Limb (tissue), 2 donors: ENCODE measurements at regions not wholly inside any gene's neighbourhood (a gene's known extent, or its start where the extent isn't known, plus 50 kb on each side); places are given as distances from the start of the nearest gene placed in this dataset.
"Not testable (repeated sequence)": the region's sequence is repeated elsewhere in the genome, so short reads cannot be mapped to it uniquely, and the experiment has no call there.

Experiments
- DNase-seq, 2 donors: peaks; one replicate each; pipeline ENCODE4 v3.0.0-alpha.2; 2016; ENCODE audit errors: extremely low spot score in 2 of 2

GRCh38 chr6:135605278-135605790, 107.8 kb upstream of the AHI1 start:
- no peak for DNase-seq

- DNase-seq: no peak
Observed at GRCh38 chr6:135606392-135606791, 108.9 kb upstream of the AHI1 start.

DNA sequence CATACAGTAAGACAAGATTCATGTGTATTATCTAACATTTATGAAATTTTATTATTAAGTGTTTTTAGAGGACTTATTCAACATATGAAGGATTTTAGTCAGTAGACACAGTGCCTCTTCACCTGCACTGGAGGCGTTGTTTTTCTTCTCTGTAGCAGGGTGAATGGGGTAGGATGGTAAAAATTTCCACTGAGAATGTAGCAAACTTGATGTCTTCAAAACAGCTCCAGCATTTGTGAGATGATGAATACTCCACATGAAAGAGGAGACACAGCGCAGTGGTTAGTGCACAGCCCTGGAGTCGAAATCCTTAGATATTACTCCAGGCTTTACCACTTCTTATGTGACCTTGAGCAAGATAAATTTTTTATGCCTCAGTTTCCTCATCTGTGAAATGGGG, 110.5 kb upstream of the AHI1 start:
- no peak for DNase-seq

GRCh38 chr6:135610192-135610591, 112.7 kb upstream of the AHI1 start:
- not testable (repeated sequence) for DNase-seq

DNA sequence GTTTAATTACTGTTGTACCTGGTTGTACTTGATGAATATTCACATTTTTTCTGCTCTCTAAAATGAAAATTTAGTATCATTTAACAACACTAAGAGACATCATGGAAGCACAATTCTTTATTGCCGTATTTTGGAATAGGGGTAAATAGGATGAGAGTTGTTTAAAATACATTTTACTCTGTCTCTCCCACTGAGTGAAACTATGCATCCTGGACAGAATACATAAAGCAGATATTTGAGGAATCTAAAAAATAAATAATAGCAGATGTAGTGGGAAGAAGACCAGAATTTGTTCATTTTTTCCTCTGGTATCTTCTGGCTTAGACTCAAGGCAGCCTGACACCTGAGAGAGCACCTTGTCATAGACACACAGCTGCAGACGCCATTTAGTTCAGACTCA, 119.1 kb upstream of the AHI1 start:
- DNase-seq: no peak

DNA sequence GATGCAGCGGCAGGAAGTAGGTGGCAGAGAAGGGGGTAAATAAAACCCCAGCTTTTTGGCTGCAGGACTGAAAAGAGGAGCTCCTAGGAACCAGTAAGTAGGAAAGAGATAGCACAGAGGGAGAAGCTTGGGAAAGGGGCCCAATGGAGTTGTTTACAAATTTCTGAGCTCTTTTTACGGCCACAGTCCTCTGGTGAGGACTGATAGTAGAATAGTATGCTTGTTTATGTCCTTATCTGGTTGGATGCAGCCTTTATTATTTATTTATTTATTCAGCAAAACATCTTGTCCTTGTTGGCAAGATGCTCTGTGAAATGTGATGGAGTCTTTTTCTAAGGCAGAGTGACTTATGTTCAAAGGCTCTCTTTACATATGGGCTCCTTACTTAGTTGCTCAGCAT, 119.7 kb upstream of the AHI1 start:
- DNase-seq: no peak

- DNase-seq: no peak
Observed at GRCh38 chr6:135622081-135622480, 124.5 kb upstream of the AHI1 start.

DNA sequence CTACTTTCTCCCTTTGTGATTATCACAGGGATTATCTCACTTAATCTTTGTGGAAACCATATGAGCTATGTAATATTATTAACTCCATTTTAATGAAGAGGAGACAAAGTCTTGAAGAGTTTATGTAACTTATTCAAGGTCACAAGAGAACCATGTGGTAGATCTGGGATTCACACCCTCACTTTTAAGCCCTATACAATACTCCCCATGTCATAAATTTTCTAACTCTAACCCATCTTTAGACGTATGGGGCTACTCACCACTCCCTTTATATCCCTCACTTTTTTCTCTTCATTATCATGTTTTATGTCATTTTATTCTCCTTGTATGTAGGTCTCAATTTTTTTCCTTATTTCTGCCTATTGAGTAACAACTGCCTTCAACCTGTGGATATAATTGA, 126.4 kb upstream of the AHI1 start:
- DNase-seq: no peak

DNA sequence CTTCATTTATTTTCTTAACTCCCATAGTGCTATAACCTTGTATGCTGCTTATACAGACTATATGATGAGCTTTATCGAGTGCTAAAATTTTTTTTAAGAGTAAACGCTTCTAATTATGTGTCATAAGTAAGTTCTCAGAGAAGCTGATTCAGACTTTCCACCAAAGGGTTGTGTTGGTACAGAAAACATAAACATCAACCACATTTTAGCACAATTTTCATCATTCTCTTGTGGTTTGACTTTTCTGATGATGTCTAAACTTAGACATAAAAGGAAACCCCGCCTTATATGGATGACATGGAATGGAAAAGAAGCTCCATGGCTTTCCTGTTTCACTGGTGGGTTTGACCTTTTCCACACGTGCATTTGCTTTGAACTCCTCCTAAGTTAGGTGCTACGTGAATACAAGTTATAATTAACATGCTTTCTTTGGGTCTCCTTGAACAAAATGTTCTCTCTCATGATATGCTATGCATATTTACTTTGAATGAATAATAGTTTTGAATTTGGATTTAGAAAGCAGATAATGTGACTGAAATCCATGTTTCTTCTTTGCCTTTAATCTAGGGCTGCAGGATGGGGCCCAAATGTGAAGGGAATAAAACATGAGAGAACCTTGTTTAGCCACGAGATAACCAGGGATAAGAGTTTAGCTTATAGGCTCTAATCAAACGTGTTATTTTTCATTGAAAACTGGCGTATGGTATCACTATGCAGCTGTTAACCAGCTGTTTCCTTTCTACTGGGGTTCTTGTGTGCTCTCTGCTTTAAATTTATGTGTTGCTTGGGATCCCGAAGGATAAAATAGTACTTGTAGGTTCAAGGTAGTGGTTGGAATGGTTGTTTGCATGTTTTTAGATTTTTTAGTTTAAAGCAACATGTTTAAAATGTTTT, 127.1 kb upstream of the AHI1 start:
- no peak for DNase-seq

- DNase-seq: not testable (repeated sequence)
Observed at GRCh38 chr6:135626001-135626400, 128.5 kb upstream of the AHI1 start.

GRCh38 chr6:135627092-135627715, 129.7 kb upstream of the AHI1 start:
- no peak for DNase-seq

- DNase-seq: no peak
Observed at GRCh38 chr6:135630789-135631376, 133.3 kb upstream of the AHI1 start.

DNA sequence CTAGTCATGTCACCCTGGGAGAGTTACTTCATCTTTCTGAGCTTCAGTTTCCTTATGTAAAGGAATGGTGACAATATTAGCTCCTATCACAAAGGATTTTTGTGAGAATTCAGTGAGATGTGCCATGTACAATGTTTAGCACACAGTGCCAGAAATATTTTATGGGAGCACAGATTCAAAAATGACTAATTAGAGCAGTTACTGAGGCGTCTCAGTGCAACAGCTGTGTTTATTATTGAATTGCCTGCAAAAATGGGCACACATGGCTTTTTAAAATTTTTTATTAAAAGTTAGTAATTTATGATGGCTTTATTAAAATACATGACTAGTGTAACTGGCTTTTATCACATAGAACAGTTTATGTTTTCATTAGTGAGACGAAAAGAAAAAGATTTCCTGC, 134.3 kb upstream of the AHI1 start:
- no peak for DNase-seq

- no peak for DNase-seq
Observed at GRCh38 chr6:135633573-135633972, 136.0 kb upstream of the AHI1 start.

DNA sequence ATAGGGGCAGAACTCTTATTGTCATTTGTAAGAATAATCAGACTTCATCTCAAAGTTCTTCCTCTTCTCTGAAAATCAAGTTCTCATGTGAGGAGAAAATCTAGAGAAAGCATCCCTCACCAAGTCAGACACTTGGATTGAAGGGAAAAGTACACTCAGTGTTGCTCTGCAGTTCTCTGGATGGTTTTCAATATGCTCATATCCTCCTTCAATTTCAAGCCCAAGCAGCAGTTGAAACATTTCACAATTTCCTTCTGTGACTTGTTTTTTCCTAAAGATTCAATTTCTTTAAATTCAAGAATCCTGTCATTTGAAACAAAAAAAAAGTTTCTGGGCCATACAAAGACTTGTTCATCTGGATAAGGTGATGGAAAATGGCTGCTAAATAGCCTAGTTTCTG, 140.2 kb upstream of the AHI1 start:
- no peak for DNase-seq

GRCh38 chr6:135638108-135638507, 140.6 kb upstream of the AHI1 start:
- no peak for DNase-seq

DNA sequence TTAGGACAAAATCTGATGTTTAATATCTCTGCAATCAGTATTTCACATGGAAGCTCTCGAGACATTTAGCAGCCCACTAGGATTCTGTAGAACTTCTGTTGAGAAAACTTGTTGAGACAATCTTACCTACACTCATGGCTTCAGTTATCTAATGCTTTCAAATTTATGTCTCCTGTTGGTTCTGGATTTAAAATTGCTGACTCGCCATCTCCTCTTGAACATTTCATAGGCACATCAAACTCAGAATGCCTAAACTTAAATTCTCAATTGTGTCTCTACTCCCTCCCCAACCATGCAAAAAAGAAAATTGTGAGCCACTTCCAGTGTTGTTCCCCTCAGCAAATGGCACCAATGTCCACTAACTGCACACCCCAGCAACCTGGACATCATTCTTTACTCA, 142.5 kb upstream of the AHI1 start:
- no peak for DNase-seq

DNA sequence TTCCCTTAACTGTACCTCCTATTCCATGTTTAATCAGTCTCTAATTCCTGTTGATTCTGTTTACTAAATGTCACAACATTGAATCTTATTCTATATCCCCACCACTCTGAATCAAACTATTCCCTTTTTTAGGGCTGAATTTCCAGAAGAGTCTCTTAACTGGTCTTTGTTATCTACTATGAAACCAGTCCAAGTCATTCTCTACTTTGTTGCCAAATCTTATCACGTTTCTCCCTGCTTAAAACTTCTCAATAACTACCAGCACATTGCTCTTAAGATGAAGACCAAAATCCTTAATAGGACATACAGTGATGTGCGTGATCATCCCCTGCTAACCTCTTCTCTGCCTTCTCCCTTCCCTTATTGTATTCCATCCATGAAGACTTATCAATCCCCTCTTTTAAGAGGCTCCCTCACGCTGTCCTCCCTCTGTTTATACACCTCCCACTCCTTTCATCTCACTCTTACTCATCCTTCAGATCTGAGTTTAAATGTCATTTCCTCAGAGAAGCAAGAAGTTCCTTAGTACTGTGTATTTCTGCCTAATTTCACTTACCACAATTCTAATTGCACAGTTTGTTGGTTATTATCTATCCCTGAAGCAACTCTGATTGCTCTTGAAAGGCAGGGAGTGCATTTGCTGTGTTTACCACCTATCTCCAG, 143.0 kb upstream of the AHI1 start:
- no peak for DNase-seq

DNA sequence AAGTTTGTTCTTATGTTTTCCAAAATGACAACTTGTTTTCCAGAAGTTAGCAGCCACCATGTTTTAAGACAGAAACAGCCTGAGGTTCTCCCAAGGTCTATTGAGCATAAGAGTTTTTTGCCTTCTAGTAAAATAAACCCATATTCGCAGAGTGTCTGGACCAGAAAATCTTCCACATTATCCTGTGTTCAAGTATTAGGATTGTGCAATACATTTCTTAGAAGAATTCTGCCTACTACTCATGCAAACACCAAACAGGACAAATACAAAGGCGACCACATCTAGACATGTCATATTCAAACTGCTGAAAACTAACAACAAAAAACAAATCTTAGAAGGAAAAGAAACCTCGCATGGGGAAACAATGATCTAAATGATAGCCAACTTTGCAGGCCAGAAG, 145.4 kb upstream of the AHI1 start:
- DNase-seq: no peak

- DNase-seq: no peak
Observed at GRCh38 chr6:135644394-135644793, 146.9 kb upstream of the AHI1 start.

DNA sequence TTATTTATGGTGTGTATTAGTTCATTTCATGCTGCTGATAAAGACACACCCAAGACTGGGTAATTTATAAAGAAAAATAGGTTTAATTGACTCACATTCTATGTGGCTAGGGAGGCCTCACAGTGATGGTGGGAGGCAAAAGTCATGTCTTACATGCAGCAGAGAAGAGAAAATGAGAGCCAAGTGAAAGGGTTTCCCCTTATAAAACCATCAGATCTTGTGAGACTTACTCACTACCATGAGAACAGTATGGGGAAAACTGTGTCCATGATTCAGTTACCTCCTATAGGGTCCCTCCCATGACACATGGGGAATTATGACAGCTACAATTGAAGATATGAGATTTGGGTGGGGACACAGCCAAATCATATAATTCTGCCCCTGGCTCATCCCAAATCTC, 150.0 kb upstream of the AHI1 start:
- DNase-seq: no peak
